Panc1 (cell line): ENCODE measurements at regions not wholly inside any gene's neighbourhood (a gene's known extent, or its start where the extent isn't known, plus 50 kb on each side); places are given as distances from the start of the nearest gene placed in this dataset.

Experiments
- ATAC-seq: fragments of 200-7000 bp; cut with Tn5 transposase; 2 replicates; pipeline ENCODE4 v1.9.1; 2020; ENCODE audit warnings: mild to moderate bottlenecking, moderate library complexity
- BruUV-seq: library from RNA; stranded (reverse); fragments of 400-500 nt; replicated peaks from 2 replicates; lab custom pipeline; 2021; lab: Mats Ljungman, UMichigan
- CTCF ChIA-PET: fragments of 300-600 bp; sonication (Branson Sonifier 250); formaldehyde crosslinking; loops from one replicate; lab custom pipeline; 2022; ENCODE audit warnings: antibody characterized with exemption; lab: Charles Lee
- POLR2A ChIA-PET: fragments of 300-600 bp; sonication (Branson Sonifier 250); formaldehyde crosslinking; loops from one replicate; lab custom pipeline; 2022; ENCODE audit warnings: antibody characterized with exemption; lab: Charles Lee
- DNase-seq: peaks from one replicate; pipeline ENCODE4 v3.0.0-alpha.2; 2010; ENCODE audit warnings: low read depth, low spot score
- H3K27ac ChIP-seq: 2 replicates; pipeline ENCODE4 v1.5.1; 2011; ENCODE audit warnings: mild to moderate bottlenecking, low read length, inconsistent platforms
- H3K27me3 ChIP-seq: fragments of 200-500 bp; sonication (Bioruptor generic); 2 replicates; pipeline ENCODE4 v1.6.0; 2014; ENCODE audit warnings: low read length, inconsistent platforms; ENCODE audit not compliant: control insufficient read depth, insufficient read depth
- H3K36me3 ChIP-seq: fragments of 200-500 bp; sonication (Bioruptor generic); 2 replicates; pipeline ENCODE4 v1.5.1; 2014; ENCODE audit warnings: inconsistent platforms, mild to moderate bottlenecking, low read length, moderate library complexity; ENCODE audit not compliant: control insufficient read depth, insufficient read depth
- H3K4me1 ChIP-seq: 2 replicates; pipeline ENCODE4 v1.5.1; 2011; ENCODE audit warnings: inconsistent platforms, mild to moderate bottlenecking, low read length, moderate library complexity; ENCODE audit not compliant: control insufficient read depth, insufficient read depth
- H3K4me3 ChIP-seq, 2 experiments: 2 replicates each; pipeline ENCODE4 v1.5.1; 2011 to 2012; ENCODE audit warnings: low read depth in 2 of 2, low read length in 2 of 2, mild to moderate bottlenecking in 2 of 2, inconsistent platforms in 1 of 2, moderate library complexity in 1 of 2
- H3K9me3 ChIP-seq: fragments of 200-500 bp; sonication (Bioruptor generic); 2 replicates; pipeline ENCODE4 v1.5.1; 2014; ENCODE audit warnings: low read depth, mild to moderate bottlenecking, inconsistent platforms, low read length, moderate library complexity; ENCODE audit not compliant: control insufficient read depth, insufficient read depth
- POLR2AphosphoS5 ChIP-seq: IDR thresholded peaks from 2 replicates; pipeline ENCODE4 v1.6.1; 2012; ENCODE audit warnings: mild to moderate bottlenecking, low read depth, low read length, moderate library complexity
- SIN3A ChIP-seq: IDR thresholded peaks from 2 replicates; pipeline ENCODE4 v1.6.1; 2012; ENCODE audit warnings: low read depth, mild to moderate bottlenecking, low read length, moderate library complexity, borderline replicate concordance; ENCODE audit not compliant: insufficient read depth
- TCF7L2 ChIP-seq: IDR thresholded peaks from 2 replicates; pipeline ENCODE4 v1.6.1; 2011; ENCODE audit warnings: mild to moderate bottlenecking, low read depth, low read length, inconsistent platforms
- in situ Hi-C: cut with HindIII; loops from 2 replicates; pipeline ENCODE4 v1.10.0; 2016; ENCODE audit warnings: low sequenced_read_pairs, low pct_unique_long_range_greater_than_20kb
- intact Hi-C: fragments of 100-400 bp; cut with micrococcal nuclease; formaldehyde crosslinking; loops from one replicate; pipeline ENCODE4 v1.10.0; 2022; ENCODE audit not compliant: unreplicated experiment
- TF ChIP-seq, protein P1 (sequence below), 2 experiments: IDR thresholded peaks; 2 replicates each; pipeline ENCODE4 v1.6.1; 2011 to 2012; ENCODE audit warnings: low read depth in 2 of 2, control low read depth in 1 of 2, low read length in 1 of 2, mild to moderate bottlenecking in 1 of 2, moderate library complexity in 1 of 2; ENCODE audit not compliant: insufficient read depth in 1 of 2
- TF ChIP-seq, protein P2 (sequence below): fragments of 450-650 bp; IDR thresholded peaks from 2 replicates; pipeline ENCODE4 v1.5.1; 2017; ENCODE audit warnings: mild to moderate bottlenecking

DNA sequence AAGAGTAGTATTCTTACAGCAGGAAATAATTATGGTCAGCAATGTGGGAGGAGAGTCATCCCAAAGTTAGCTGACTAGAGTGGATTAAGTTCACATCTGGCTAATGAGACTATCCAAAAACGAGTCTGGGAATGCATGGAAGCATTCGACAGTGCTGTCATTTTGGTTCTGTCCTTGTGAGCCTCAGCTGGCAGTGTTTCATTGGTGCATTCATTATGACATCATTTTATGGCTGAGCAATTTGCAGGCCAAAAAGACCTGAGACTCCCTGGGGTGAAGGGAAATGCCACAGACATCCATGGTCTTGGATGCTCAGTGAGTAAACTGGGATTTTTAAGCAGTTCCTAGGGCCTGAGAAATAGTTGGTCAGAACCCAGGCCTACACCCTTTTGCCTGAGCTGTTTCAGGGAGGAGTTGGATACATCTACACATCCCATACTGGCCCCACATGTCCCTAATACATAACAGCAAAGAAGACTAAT lies 196.4 kb upstream of the CCN2 start:
- no peak for ATAC-seq
- no TSS peak for BruUV-seq
- Histone ChIP-seq H3K27ac (no peak overlapping the region), H3K27me3 (no peaks in the 10 kb centered on the region), H3K36me3 (no peaks in the 10 kb centered on the region), H3K9me3 (no peaks in the 10 kb centered on the region), H3K4me1 (no peaks in the 10 kb centered on the region), H3K4me3 (no peak overlapping the region)
- no peak for DNase-seq
- intact Hi-C loops = no loop called here
- in situ Hi-C loops = no loop called here
- POLR2A ChIA-PET = no interaction called here
- TF ChIP-seq, protein P1, sequence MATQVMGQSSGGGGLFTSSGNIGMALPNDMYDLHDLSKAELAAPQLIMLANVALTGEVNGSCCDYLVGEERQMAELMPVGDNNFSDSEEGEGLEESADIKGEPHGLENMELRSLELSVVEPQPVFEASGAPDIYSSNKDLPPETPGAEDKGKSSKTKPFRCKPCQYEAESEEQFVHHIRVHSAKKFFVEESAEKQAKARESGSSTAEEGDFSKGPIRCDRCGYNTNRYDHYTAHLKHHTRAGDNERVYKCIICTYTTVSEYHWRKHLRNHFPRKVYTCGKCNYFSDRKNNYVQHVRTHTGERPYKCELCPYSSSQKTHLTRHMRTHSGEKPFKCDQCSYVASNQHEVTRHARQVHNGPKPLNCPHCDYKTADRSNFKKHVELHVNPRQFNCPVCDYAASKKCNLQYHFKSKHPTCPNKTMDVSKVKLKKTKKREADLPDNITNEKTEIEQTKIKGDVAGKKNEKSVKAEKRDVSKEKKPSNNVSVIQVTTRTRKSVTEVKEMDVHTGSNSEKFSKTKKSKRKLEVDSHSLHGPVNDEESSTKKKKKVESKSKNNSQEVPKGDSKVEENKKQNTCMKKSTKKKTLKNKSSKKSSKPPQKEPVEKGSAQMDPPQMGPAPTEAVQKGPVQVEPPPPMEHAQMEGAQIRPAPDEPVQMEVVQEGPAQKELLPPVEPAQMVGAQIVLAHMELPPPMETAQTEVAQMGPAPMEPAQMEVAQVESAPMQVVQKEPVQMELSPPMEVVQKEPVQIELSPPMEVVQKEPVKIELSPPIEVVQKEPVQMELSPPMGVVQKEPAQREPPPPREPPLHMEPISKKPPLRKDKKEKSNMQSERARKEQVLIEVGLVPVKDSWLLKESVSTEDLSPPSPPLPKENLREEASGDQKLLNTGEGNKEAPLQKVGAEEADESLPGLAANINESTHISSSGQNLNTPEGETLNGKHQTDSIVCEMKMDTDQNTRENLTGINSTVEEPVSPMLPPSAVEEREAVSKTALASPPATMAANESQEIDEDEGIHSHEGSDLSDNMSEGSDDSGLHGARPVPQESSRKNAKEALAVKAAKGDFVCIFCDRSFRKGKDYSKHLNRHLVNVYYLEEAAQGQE (IDR thresholded peaks at IDR 0.05; ENCODE audit: insufficient read depth in 1 of 2, low read depth in 2 of 2, low read length in 1 of 2) = no peak
- TF ChIP-seq TCF7L2 = no peak
- TF ChIP-seq, protein P2, sequence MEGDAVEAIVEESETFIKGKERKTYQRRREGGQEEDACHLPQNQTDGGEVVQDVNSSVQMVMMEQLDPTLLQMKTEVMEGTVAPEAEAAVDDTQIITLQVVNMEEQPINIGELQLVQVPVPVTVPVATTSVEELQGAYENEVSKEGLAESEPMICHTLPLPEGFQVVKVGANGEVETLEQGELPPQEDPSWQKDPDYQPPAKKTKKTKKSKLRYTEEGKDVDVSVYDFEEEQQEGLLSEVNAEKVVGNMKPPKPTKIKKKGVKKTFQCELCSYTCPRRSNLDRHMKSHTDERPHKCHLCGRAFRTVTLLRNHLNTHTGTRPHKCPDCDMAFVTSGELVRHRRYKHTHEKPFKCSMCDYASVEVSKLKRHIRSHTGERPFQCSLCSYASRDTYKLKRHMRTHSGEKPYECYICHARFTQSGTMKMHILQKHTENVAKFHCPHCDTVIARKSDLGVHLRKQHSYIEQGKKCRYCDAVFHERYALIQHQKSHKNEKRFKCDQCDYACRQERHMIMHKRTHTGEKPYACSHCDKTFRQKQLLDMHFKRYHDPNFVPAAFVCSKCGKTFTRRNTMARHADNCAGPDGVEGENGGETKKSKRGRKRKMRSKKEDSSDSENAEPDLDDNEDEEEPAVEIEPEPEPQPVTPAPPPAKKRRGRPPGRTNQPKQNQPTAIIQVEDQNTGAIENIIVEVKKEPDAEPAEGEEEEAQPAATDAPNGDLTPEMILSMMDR = no peak
- no peak for TF ChIP-seq POLR2AphosphoS5
- TF ChIP-seq SIN3A = no peak
- CTCF ChIA-PET = no interaction called here

DNA sequence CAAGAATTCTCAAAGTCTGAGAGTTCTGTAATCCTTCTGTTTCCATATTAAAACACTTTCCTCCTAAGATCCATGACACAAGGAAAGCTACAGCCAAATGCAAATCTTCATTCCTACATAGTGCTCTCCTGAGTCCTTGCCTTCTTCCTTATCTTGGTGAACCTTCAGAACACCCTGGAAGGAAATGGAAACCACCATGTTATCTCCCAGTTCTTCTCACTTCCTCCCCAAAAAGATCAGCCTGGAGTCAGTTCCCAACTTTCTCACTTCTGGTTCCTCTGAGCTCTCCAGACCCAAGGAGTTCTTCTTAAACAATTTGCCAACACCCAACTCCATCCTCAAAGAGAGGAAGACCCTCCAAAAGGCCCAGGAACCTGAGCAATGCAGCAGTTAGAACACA lies 193.3 kb upstream of the CCN2 start:
- ATAC-seq (no peak), DNase-seq (no peak)
- H3K9me3 ChIP-seq = no peaks in the 10 kb centered on the region
- H3K27me3 ChIP-seq = no peaks in the 10 kb centered on the region
- TF ChIP-seq POLR2AphosphoS5 = no peak
- no peak for TF ChIP-seq TCF7L2
- TF ChIP-seq, protein P2 = no peak
- TF ChIP-seq, protein P1 (IDR thresholded peaks at IDR 0.05; ENCODE audit: insufficient read depth in 1 of 2, low read depth in 2 of 2, low read length in 1 of 2) = no peak
- TF ChIP-seq SIN3A = no peak
- ChIA-PET POLR2A (no interaction called here), CTCF (no interaction called here)
- no peaks in the 10 kb centered on the region for H3K4me1 ChIP-seq
- H3K4me3 ChIP-seq = no peak overlapping the region
- in situ Hi-C loops (no loop called here), intact Hi-C loops (no loop called here)
- no peaks in the 10 kb centered on the region for H3K36me3 ChIP-seq
- H3K27ac ChIP-seq = no peak overlapping the region
- BruUV-seq = no TSS peak
